Stimulated activated naive CD4-positive, alpha-beta T cell (primary cell): ENCODE measurements at regions not wholly inside any gene's neighbourhood (a gene's known extent, or its start where the extent isn't known, plus 50 kb on each side); places are given as distances from the start of the nearest gene placed in this dataset.
A peak's percentile ranks its signal among the peaks of the same experiment; 100 is the strongest.

Experiments
- DNase-seq, 6 experiments: peaks; one replicate each; lab custom pipeline; 2025; lab: John Stamatoyannopoulos, UW

DNA sequence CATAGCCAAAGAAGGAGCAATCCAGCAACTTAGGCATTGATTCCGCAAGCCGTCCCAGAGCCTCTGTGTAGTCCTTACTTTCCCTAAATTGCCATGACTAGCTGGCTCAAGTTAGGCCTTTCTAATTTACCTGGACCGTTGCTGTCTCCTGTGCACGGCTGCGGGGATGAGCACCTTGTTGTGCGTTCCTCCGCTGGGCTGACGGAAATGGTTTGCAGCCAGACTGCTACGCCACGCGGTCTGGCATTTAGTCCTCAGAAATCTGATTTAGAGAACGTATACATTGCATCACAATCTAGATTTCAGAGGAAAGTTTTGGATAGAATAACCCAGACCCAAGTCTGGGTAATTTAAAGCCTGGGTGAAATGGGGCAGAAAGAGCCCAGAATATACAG, 133.2 kb upstream of the ARHGAP5 start:
- DNase-seq: no peak

- DNase-seq: peak in 3 of 6 experiments; percentile 21 to 49 (median 29)
Measured at GRCh38 chr14:31944256-31945073, 132.6 kb upstream of the ARHGAP5 start.

DNA sequence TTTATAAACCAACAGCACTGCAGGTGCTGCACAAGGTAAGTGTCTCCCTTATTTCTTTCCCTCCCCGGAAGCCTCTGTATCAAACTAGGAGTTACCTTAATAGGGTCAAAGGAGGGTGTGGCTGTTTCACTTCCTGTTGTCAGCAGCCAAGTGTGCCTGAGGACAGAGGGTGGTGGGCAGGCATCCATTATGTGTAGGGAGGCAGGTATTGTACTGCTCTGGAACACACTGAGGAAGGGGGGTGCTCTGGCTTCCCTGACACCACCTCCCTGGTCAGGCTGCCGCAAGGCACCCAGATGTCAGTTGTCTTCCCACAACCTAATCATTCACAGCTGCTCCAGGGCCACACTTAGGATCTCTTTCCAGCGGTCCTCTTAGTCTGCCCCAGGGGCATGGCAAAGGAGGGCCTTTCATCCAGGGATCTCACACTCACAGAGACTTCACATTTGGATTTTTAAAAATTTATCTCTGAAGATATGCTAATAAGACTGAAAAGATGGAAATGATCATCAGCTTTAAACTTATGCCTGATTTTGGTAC, 132.0 kb upstream of the ARHGAP5 start:
- DNase-seq: peak in 4 of 6 experiments; percentile 14 to 71 (median 59)

DNA sequence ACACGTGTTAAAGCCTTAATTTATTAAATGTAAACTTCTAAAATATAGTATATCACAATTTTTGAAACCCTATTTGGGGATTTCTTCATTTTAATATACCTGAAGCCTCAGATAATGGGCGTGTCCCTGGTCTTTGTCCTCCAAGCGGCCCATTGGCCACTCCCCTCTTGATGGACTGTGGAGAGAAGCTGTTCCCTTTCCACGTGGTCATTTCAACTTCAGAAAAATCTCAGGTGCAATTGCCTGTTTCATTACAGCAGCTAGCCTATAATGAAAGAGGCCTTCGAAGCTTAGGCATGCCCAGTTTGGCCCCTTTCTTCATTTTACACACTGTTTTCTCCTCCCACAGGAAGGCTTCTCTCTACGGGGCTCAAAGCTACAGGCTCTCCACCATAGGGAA, 131.4 kb upstream of the ARHGAP5 start:
- DNase-seq: no peak

DNA sequence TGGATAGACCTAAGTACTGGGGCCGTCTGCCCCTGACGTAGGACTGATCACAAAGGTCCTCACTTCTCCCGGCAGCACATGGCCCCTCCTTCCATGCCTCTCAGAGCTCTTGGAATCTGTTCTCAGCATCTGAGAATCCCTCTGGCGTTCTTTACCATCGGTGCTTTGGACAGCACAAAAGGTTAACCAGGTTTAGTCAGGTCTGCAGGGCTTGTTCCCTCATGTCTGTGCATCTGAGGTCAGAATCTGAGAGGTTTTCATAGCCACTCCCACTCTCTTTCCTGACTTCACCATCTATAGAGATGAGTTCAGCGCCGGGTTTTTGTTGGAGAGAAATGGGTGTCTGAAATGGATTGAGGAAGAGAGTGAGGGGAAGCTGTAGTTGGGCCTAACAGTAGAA, 130.0 kb upstream of the ARHGAP5 start:
- DNase-seq: no peak

DNA sequence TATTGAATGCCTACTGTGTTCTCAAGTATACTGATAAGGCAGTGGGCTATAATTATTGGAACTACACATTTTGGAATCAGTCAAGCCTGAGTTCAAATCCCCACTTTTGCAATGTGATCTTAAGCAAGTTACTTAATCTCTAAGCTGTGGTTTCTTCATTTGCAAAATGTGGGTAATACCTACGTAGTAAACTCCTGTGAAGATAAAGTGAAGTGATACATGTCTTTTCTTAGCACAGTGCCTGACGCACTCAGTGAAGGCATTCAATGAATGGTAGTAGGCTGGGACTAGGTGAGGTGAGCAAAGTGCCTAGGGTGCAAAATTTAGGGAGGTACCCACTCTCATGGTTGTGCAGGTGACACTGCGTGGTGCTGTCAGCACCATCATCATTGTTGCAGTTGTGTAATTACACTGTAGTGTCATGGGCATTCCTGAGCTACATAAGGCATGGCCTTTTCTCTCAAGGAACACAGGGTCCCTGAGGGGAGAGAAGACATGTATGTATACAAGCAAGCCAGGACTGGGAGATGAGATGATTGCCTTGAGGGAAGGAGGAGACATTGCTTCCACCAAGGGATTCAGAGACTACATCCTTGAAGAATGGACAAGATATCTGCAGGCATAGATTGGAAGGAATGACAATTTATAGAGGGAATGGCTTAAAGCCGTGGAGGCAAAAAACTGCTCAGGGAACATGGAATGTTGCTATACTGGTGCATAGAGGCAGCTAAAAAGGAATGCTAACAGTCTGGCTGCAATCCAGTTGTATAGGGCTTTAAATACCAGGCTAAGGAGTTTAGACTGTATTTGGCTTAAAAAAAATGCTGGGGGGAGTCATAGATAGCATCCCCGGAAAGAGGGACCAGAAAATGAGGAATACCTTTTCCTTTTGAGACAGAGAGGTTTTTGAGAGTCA, 129.2 kb upstream of the ARHGAP5 start:
- DNase-seq: peak in 2 of 6 experiments; percentile 7 to 36

- DNase-seq: no peak
Measured at GRCh38 chr14:31949709-31950108, 127.4 kb upstream of the ARHGAP5 start.

GRCh38 chr14:31950331-31950730, 126.8 kb upstream of the ARHGAP5 start:
- DNase-seq: no peak

GRCh38 chr14:31950764-31951637, 126.1 kb upstream of the ARHGAP5 start:
- no peak for DNase-seq

DNA sequence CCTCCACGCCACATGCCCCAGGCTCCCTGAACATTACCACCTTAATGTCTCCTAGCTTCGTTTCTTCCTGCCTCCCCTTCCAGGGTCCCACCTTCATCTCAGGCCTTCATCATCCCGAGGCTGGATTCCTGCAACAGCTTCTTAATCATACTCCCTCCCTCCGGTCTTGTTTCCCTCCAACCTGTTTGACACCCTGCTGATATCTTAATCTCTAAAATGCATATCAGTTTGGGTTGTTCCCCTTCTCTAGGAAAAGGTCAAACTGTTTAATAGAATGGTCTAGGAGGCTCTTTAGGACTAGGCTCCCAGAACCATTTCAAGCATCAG, 125.5 kb upstream of the ARHGAP5 start:
- DNase-seq: no peak

GRCh38 chr14:31952573-31952972, 124.5 kb upstream of the ARHGAP5 start:
- DNase-seq: no peak

DNA sequence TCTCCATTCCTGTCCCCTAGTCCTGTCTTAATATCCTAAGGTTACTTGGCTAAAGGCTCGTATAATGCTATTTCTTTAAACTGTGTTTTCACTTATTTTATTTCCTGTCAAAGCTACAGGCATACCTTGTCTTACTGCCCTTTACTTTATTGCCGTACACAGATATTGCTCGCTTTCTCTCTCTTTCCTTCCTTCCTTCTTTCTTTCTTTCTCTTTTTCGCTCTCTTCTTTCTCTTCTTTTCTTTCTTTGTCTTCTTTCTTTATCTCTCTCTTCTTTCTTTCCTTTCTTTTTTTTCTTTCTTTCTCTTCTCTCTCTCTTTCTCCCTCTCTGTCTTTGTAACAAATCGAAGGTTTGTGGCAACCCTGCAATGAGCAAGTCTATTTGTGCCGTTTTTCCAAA, 123.9 kb upstream of the ARHGAP5 start:
- no peak for DNase-seq

GRCh38 chr14:31954991-31955390, 122.1 kb upstream of the ARHGAP5 start:
- no peak for DNase-seq

DNA sequence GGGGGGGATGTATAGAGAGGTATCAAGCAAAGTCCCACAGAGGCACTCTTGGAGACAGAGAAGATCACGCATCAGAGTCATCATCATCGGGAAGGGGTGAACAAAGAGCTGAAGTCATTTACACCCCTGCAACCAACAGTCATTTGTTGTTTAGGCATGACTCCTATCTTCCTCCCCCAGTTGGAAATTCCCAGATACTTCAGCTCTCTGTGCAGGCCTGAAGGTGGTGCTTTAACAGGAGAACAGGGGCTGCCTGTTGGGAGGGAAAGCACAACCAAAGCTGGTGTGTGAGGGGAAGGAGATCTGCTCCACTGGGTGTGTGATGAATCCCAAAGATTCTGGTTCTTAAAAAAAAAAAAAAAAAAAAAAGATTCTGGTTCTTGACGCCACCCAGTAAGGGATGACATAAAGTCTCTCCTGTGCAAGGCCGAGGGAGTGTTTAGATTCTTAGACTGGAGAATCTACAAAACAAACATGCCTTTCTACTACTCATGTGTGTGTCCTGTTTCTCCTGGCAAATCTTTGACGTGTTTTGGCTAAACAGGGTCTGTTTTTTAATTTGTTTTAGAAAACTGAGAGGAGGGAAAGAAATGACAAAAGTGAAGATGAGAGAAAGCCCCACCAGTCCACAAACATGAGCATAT, 121.0 kb upstream of the ARHGAP5 start:
- no peak for DNase-seq

DNA sequence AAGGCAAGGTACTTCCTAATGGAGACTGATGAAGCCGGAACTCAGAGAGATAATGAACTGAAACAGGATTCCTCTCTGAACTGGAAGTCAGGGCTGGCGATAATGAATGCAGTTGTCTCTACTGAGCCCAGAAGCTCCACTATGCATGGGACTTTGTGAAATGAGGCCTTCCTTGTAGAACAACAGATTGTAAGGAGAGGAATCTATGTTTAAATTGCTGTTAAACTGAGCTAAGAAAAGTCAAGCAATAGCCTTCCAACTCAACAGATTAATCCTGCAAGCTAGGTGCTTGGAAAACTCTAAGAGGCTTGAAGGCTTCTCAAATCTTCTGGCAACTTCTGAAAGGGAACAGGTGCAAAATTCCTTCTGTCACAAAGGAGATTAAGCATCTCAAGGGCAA, 119.5 kb upstream of the ARHGAP5 start:
- DNase-seq: no peak

- DNase-seq: no peak
Measured at GRCh38 chr14:31960039-31960438, 117.1 kb upstream of the ARHGAP5 start.

- DNase-seq: no peak
Measured at GRCh38 chr14:31961896-31962295, 115.2 kb upstream of the ARHGAP5 start.

GRCh38 chr14:31962920-31963319, 114.2 kb upstream of the ARHGAP5 start:
- no peak for DNase-seq

DNA sequence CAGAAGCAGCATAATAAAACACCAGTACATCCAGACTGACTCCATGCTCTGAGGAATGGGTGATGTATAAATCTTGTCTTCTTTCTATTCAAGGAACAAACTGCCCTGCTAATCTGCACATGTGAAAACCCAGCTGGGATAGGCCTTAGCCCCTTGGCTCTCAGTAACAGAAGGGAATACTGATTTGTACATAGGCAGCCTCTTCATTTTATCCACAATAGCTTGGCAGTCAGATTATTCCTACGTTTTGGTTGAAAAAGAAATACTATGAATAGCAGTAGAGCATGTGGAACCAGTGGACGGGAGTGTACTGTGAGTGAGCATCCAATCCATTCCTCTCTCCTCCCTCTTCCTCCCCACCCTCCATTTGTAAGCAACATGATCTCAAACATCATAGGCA, 113.5 kb upstream of the ARHGAP5 start:
- DNase-seq: no peak

DNA sequence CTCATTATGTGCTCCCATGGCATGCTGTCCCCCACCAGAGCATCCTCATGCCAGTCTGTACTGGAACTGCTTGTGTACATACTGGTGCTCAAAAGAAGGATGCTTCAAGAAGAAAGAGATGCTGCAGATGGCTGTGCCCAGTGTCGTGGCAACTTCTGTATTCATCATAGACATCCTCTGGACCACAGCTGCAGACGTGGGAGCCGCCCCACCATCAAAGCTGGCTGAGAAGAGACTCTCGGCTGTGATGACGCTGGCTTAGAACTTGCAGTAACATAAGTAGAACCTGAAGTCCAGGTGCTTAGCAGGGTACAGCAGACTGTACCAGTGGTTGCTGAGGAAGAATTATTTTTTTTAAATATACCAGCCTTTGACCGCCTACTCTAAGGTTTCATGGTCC, 112.6 kb upstream of the ARHGAP5 start:
- no peak for DNase-seq

- DNase-seq: no peak
Measured at GRCh38 chr14:31965071-31965734, 111.9 kb upstream of the ARHGAP5 start.
